Bronchial epithelial cell (primary cell): ENCODE measurements at regions not wholly inside any gene's neighbourhood (a gene's known extent, or its start where the extent isn't known, plus 50 kb on each side); places are given as distances from the start of the nearest gene placed in this dataset.

Experiments used
- DNase-seq: peaks from one replicate; pipeline ENCODE4 v3.0.0-alpha.2; 2010; ENCODE audit warnings: low read depth
- FAIRE-seq: peaks from 2 replicates; lab custom pipeline; 2011; peaks lifted over from hg19 to GRCh38; lab: Jason Lieb, UNC
- H3K27me3 ChIP-seq: 2 replicates; pipeline ENCODE4 v1.5.1; 2011; ENCODE audit warnings: low read length; ENCODE audit not compliant: control insufficient read depth, insufficient read depth
- H3K36me3 ChIP-seq: 2 replicates; pipeline ENCODE4 v1.5.1; 2011; ENCODE audit warnings: low read length; ENCODE audit not compliant: control insufficient read depth, insufficient read depth
- H3K4me3 ChIP-seq: 2 replicates; pipeline ENCODE4 v1.5.1; 2011; ENCODE audit warnings: mild to moderate bottlenecking, low read depth, low read length, control low read depth
- TF ChIP-seq, protein P1 (sequence below): IDR thresholded peaks from 2 replicates; pipeline ENCODE4 v1.5.1; 2011; ENCODE audit warnings: mild to moderate bottlenecking, moderate library complexity, low read length, control low read depth, inconsistent platforms; ENCODE audit not compliant: insufficient read depth, severe bottlenecking

DNA sequence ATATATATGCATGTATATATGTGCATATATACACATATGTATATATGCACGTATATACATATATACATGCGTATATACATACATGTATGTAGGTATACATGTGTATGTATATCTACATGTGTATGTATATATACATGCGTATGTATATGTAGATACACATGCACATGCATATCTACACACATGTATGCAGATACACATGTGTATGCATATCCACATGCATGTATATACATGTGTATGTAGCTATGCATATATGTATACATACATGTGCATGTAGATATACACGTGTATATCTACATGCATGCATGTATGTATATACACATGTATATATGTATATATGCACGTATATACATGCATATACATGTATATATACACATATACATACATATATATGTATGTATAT lies 95.8 kb upstream of the STEAP4 start:
- FAIRE-seq (no peak), DNase-seq (no peak)
- Histone ChIP-seq H3K36me3 (no peaks in the 10 kb centered on the region), H3K4me3 (no peak overlapping the region), H3K27me3 (no peaks in the 10 kb centered on the region)
- TF ChIP-seq, protein P1, sequence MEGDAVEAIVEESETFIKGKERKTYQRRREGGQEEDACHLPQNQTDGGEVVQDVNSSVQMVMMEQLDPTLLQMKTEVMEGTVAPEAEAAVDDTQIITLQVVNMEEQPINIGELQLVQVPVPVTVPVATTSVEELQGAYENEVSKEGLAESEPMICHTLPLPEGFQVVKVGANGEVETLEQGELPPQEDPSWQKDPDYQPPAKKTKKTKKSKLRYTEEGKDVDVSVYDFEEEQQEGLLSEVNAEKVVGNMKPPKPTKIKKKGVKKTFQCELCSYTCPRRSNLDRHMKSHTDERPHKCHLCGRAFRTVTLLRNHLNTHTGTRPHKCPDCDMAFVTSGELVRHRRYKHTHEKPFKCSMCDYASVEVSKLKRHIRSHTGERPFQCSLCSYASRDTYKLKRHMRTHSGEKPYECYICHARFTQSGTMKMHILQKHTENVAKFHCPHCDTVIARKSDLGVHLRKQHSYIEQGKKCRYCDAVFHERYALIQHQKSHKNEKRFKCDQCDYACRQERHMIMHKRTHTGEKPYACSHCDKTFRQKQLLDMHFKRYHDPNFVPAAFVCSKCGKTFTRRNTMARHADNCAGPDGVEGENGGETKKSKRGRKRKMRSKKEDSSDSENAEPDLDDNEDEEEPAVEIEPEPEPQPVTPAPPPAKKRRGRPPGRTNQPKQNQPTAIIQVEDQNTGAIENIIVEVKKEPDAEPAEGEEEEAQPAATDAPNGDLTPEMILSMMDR = no peak

DNA sequence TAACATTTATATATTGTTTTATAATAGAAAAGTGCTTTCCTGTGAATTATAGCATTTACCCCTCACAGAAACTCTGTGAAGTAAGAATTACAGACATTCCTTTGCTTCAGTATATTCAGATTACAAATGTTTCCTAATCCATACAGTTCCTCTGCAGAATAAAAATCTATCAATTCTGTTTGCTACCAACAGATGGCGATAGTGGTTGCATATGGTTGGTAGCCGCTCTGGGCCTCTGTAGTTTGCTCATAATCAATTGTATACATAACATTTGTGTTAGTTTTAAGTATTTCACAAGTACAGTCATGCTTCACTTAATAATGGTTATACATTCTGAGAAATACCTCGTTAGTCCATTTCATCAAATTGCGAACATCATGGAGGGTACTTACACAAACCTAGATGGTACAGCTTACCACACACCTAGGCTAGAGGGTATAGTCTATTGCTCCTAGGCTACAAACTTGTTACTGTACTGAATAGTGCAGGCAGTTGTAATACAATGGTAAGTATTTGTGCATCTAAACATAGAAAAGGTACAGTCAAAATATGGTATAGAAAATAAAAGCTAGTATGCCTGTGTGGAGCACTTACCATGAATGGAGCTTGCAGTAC lies 94.4 kb upstream of the STEAP4 start:
- FAIRE-seq = no peak
- H3K27me3 ChIP-seq = no peaks in the 10 kb centered on the region
- TF ChIP-seq, protein P1 = peak; percentile 46
- H3K36me3 ChIP-seq = no peaks in the 10 kb centered on the region
- H3K4me3 ChIP-seq = no peak overlapping the region
- DNase-seq = peak; percentile 33

- DNase-seq = no peak
- no peaks in the 10 kb centered on the region for H3K36me3 ChIP-seq
- no peak overlapping the region for H3K4me3 ChIP-seq
- TF ChIP-seq, protein P1 = no peak
- FAIRE-seq = no peak
- no peaks in the 10 kb centered on the region for H3K27me3 ChIP-seq
Observed at GRCh38 chr7:88399696-88400240, 93.1 kb upstream of the STEAP4 start.

- TF ChIP-seq, protein P1 = no peak
- no peak overlapping the region for H3K4me3 ChIP-seq
- H3K27me3 ChIP-seq = no peaks in the 10 kb centered on the region
- no peak for FAIRE-seq
- no peaks in the 10 kb centered on the region for H3K36me3 ChIP-seq
- DNase-seq = no peak
Observed at GRCh38 chr7:88399036-88399435, 92.3 kb upstream of the STEAP4 start.

GRCh38 chr7:88398459-88398858 lies 91.8 kb upstream of the STEAP4 start:
- TF ChIP-seq, protein P1 = no peak
- Histone ChIP-seq H3K27me3 (no peaks in the 10 kb centered on the region), H3K36me3 (no peaks in the 10 kb centered on the region), H3K4me3 (no peak overlapping the region)
- DNase-seq = no peak
- FAIRE-seq = no peak

- no peaks in the 10 kb centered on the region for H3K27me3 ChIP-seq
- TF ChIP-seq, protein P1 = no peak
- no peaks in the 10 kb centered on the region for H3K36me3 ChIP-seq
- FAIRE-seq (no peak), DNase-seq (no peak)
- H3K4me3 ChIP-seq = no peak overlapping the region
Observed at GRCh38 chr7:88396948-88397322, 90.2 kb upstream of the STEAP4 start.
